ENCODE measurements at regions not wholly inside any gene's neighbourhood (a gene's known extent, or its start where the extent isn't known, plus 50 kb on each side); places are given as distances from the start of the nearest gene placed in this dataset.
"Not testable (repeated sequence)": the region's sequence is repeated elsewhere in the genome, so short reads cannot be mapped to it uniquely, and the experiment has no call there.

DNA sequence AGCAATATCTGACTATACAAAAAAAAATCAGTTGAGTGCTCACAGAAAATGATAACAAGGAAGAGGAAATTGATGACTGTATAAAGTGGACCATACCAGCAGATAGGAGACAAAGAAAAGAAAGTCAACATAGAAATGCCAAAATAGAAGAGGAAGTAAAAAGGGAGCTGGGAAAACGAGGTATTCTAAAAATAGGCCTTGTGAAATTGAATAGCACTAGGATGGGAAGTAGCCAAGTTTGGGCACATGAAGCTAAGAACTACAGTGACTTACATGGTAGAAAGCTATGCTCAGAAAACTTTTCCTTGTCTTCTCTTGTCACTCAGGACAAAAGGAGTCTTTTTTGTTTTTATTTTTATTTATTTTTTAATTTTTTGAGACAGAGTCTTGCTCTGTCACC, 76.2 kb upstream of the APBB1IP start:
- TF ChIP-seq POLR2A (IDR thresholded peaks at IDR 0.05): no peak
- TF ChIP-seq, protein P1, sequence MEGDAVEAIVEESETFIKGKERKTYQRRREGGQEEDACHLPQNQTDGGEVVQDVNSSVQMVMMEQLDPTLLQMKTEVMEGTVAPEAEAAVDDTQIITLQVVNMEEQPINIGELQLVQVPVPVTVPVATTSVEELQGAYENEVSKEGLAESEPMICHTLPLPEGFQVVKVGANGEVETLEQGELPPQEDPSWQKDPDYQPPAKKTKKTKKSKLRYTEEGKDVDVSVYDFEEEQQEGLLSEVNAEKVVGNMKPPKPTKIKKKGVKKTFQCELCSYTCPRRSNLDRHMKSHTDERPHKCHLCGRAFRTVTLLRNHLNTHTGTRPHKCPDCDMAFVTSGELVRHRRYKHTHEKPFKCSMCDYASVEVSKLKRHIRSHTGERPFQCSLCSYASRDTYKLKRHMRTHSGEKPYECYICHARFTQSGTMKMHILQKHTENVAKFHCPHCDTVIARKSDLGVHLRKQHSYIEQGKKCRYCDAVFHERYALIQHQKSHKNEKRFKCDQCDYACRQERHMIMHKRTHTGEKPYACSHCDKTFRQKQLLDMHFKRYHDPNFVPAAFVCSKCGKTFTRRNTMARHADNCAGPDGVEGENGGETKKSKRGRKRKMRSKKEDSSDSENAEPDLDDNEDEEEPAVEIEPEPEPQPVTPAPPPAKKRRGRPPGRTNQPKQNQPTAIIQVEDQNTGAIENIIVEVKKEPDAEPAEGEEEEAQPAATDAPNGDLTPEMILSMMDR (IDR thresholded peaks at IDR 0.05 in 4 of 5, conservative IDR thresholded peaks at IDR 0.05 in 1 of 5): no peak
- no peak for DNase-seq
- in situ Hi-C loops (cut with MboI; ENCODE audit: low sequenced_read_pairs in 4 of 4): no loop called here

DNA sequence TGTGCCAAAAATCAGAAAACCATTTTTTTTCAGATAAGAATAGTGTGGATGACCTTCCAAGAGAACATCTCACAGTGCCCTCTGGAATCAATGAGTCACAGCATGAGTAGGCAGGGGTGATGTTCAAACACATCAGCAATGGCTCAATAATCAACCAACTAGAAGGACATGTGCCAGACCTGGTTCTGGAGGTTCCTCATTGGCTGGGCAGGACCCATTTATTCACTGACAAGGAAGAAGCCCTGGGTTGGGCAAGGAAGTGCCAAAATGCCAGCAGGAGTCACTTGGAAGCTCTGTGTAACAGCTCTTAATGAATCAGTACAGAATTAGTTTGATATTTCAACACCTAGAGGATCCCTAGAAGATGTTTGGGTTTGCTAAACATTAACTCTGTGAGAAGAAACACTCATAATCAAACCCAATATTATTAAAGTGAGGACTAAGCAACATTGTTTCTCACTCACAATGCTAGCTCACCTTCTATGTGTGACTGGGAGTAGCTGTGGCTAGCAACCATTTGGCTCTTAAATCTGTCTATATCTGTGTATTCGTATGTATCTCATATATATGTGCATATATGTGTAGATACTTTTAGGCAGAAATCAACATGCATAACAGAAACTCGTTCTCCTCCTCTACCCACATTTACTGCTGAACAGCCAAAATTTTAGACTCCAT, 72.3 kb upstream of the APBB1IP start:
- no peaks in the 10 kb centered on the region for H3K27me3 ChIP-seq
- in situ Hi-C loops (cut with MboI; ENCODE audit: low sequenced_read_pairs in 4 of 4) (no loop called here), intact Hi-C loops (cut with DNase I; ENCODE audit: low total_unique reads) (no loop called here)
- TF ChIP-seq, protein P1 (IDR thresholded peaks at IDR 0.05 in 4 of 5, conservative IDR thresholded peaks at IDR 0.05 in 1 of 5): no peak
- no peak for TF ChIP-seq POLR2A (IDR thresholded peaks at IDR 0.05)
- no peaks in the 10 kb centered on the region for H3K9me3 ChIP-seq
- DNase-seq: no peak
- no peak for ATAC-seq
- no peak overlapping the region for H3K4me3 ChIP-seq
- H3K36me3 ChIP-seq: no peaks in the 10 kb centered on the region
- no peak overlapping the region for H3K27ac ChIP-seq
- H3K4me1 ChIP-seq: no peaks in the 10 kb centered on the region

More for the DNA sequence above, 76.2 kb upstream of the APBB1IP start:
- Histone ChIP-seq H3K4me3 (no peak overlapping the region), H3K36me3 (no peaks in the 10 kb centered on the region), H3K9me3 (no peaks in the 10 kb centered on the region), H3K27me3 (no peaks in the 10 kb centered on the region), H3K4me1 (no peaks in the 10 kb centered on the region), H3K27ac (no peak overlapping the region)
- intact Hi-C loops (cut with DNase I; ENCODE audit: low total_unique reads): no loop called here
- no peak for ATAC-seq

DNA sequence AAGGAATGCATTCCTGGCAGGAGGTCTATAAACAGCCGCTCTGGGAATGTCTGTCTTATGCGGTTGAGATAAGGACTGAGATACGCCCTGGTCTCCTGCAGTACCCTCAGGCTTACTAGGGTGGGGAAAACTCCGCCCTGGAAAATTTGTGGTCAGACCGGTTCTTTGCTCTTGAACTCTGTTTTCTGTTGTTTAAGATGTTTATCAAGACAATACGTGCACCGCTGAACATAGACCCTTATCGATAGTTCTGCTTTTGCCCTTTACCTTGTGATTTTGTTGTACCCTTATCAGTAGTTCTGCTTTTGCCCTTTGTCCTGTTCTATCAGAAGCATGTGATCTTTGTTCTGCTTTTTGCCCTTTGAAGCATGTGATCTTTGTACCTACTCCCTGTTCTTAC, 71.1 kb upstream of the APBB1IP start:
- ATAC-seq, H3K27ac ChIP-seq: not testable (repeated sequence)

DNA sequence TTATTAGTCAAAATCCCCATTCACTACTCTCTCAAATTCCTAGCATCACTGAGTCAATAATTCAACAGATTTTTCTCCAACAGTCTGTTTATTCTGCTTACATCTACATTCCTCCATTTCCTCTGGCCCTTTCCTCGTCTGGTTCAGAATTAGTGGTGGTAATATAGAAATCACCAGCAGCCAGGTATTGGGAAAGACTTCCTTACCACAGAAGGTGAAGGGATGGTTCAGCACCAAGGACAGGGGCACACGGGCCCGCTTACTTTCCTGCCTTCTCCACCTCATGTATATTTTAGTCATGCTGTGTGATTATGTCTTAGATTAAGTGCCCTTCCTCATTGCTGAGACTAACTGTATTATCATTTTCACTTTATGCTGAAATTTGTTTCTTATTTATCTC, 70.4 kb upstream of the APBB1IP start:
- Histone ChIP-seq H3K9me3 (no peaks in the 10 kb centered on the region), H3K27me3 (no peaks in the 10 kb centered on the region), H3K4me1 (no peaks in the 10 kb centered on the region), H3K4me3 (no peak overlapping the region), H3K27ac (no peak overlapping the region), H3K36me3 (no peaks in the 10 kb centered on the region)
- DNase-seq (no peak), ATAC-seq (no peak)
- in situ Hi-C loops (cut with MboI; ENCODE audit: low sequenced_read_pairs in 4 of 4) (no loop called here), intact Hi-C loops (cut with DNase I; ENCODE audit: low total_unique reads) (no loop called here)
- TF ChIP-seq, protein P1 (IDR thresholded peaks at IDR 0.05 in 4 of 5, conservative IDR thresholded peaks at IDR 0.05 in 1 of 5): no peak
- no peak for TF ChIP-seq POLR2A (IDR thresholded peaks at IDR 0.05)

More for the DNA sequence above, 71.1 kb upstream of the APBB1IP start:
- H3K4me3 ChIP-seq; in situ Hi-C loops (cut with MboI; ENCODE audit: low sequenced_read_pairs in 4 of 4); H3K4me1 ChIP-seq; H3K27me3 ChIP-seq; DNase-seq; H3K9me3 ChIP-seq; H3K36me3 ChIP-seq; intact Hi-C loops (cut with DNase I; ENCODE audit: low total_unique reads): not testable (repeated sequence)

DNA sequence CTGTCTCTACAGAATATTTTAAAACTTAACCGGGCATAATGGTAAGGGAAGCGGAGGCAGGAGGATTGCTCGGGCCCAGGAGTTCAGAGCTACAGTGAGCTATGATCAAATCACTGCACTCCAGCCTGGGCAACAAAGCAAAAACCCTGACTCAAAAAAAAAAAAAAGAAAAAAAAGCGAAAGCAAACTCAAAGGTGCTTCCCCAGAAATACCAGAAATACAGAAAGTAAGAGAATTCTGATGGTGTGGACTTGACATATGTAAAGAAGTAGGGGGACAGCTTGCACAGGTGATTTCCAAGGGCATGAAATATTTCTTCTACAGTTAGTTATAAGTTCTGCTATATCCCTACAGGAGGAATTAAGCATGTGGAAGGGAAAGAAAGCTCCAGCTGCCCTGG, 69.7 kb upstream of the APBB1IP start:
- DNase-seq (no peak), ATAC-seq (no peak)
- no peaks in the 10 kb centered on the region for H3K9me3 ChIP-seq
- no peaks in the 10 kb centered on the region for H3K4me1 ChIP-seq
- intact Hi-C loops (cut with DNase I; ENCODE audit: low total_unique reads): no loop called here
- in situ Hi-C loops (cut with MboI; ENCODE audit: low sequenced_read_pairs in 4 of 4): no loop called here
- H3K4me3 ChIP-seq: no peak overlapping the region
- no peaks in the 10 kb centered on the region for H3K36me3 ChIP-seq
- H3K27me3 ChIP-seq: no peaks in the 10 kb centered on the region
- no peak for TF ChIP-seq POLR2A (IDR thresholded peaks at IDR 0.05)
- TF ChIP-seq, protein P1 (IDR thresholded peaks at IDR 0.05 in 4 of 5, conservative IDR thresholded peaks at IDR 0.05 in 1 of 5): no peak
- H3K27ac ChIP-seq: no peak overlapping the region

All from gastrocnemius medialis (tissue), 4 donors.